HepG2 (cell line): ENCODE measurements at regions not wholly inside any gene's neighbourhood (a gene's known extent, or its start where the extent isn't known, plus 50 kb on each side); places are given as distances from the start of the nearest gene placed in this dataset.

Experiments used
- KDM4B ChIP-seq: sonication (generic); formaldehyde crosslinking; IDR thresholded peaks from 2 replicates; pipeline ENCODE4 v1.4.0; 2020; ENCODE audit warnings: missing genetic modification reagents
- NR2F1 ChIP-seq, 2 experiments: fragments of 450-650 bp in 1 of 2; formaldehyde crosslinking in 1 of 2; IDR thresholded peaks; 2 replicates each; pipeline versions ENCODE4 v1.5.0 to v1.6.1; 2016 to 2020; ENCODE audit warnings: mild to moderate bottlenecking in 1 of 2, missing compliant biosample characterization in 1 of 2, missing genetic modification reagents in 1 of 2, moderate library complexity in 1 of 2
- POLR2A ChIP-seq, 2 experiments: IDR thresholded peaks; 2 replicates each; pipeline ENCODE4 v1.6.1; 2011; ENCODE audit warnings: low read depth in 2 of 2, low read length in 2 of 2, mild to moderate bottlenecking in 1 of 2, moderate library complexity in 1 of 2; ENCODE audit not compliant: insufficient read depth in 1 of 2
- SMARCE1 ChIP-seq: fragments of 450-650 bp; IDR thresholded peaks from 2 replicates; pipeline ENCODE4 v1.6.1; 2017; ENCODE audit warnings: borderline replicate concordance
- SP2 ChIP-seq: sonication (generic); formaldehyde crosslinking; IDR thresholded peaks from 2 replicates; pipeline ENCODE4 v1.5.1; 2020; ENCODE audit warnings: mild to moderate bottlenecking, missing genetic modification reagents
- ZNF782 ChIP-seq: sonication (generic); formaldehyde crosslinking; IDR thresholded peaks from 2 replicates; pipeline ENCODE4 v1.4.0; 2020; ENCODE audit warnings: missing genetic modification reagents, mild to moderate bottlenecking, borderline replicate concordance

GRCh38 chr11:127627204-127627603 is 626.6 kb upstream of the KIRREL3 start:
- TF ChIP-seq SMARCE1: no peak
- no peak for TF ChIP-seq KDM4B (CRISPR knock-in tag)
- TF ChIP-seq SP2 (CRISPR knock-in tag): no peak
- no peak for TF ChIP-seq NR2F1 (CRISPR knock-in tag; IDR thresholded peaks at IDR 0.05)
- no peak for TF ChIP-seq POLR2A (IDR thresholded peaks at IDR 0.05; ENCODE audit: insufficient read depth in 1 of 2, low read depth in 2 of 2, low read length in 2 of 2)
- no peak for TF ChIP-seq ZNF782 (CRISPR knock-in tag)
